IMR-90 (cell line): ENCODE measurements at regions not wholly inside any gene's neighbourhood (a gene's known extent, or its start where the extent isn't known, plus 50 kb on each side); places are given as distances from the start of the nearest gene placed in this dataset.

Source experiments
- ATAC-seq: fragments of 200-7000 bp; cut with Tn5 transposase; 2 replicates; pipeline ENCODE4 v1.9.1; 2020; ENCODE audit warnings: low read depth, mild to moderate bottlenecking, moderate library complexity
- BruUV-seq: library from RNA; stranded (reverse); fragments of 400-500 nt; replicated peaks from 2 replicates; lab custom pipeline; 2021; lab: Mats Ljungman, UMichigan
- CTCF ChIA-PET: fragments of 300-600 bp; formaldehyde crosslinking; extraction: SDS; loops from one replicate; lab custom pipeline; 2021; ENCODE audit warnings: antibody characterized with exemption; lab: Yijun Ruan, JAX
- POLR2A ChIA-PET: fragments of 300-600 bp; sonication (Branson Sonifier 250); formaldehyde crosslinking; loops from one replicate; lab custom pipeline; 2022; ENCODE audit warnings: antibody characterized with exemption; ENCODE audit not compliant: unreplicated experiment; lab: Charles Lee
- DNase-seq: peaks from one replicate; pipeline ENCODE4 v3.0.0; 2013
- H2AFZ ChIP-seq: replicated peaks from 2 replicates; pipeline ENCODE3; 2013; ENCODE audit warnings: low read length, mild to moderate bottlenecking; ENCODE audit not compliant: poor library complexity
- H2AK5ac ChIP-seq: 2 replicates; pipeline ENCODE4 v1.6.1; 2013; ENCODE audit warnings: low read depth, low read length, inconsistent platforms
- H2AK9ac ChIP-seq: replicated peaks from 2 replicates; pipeline ENCODE3; 2013; ENCODE audit warnings: mild to moderate bottlenecking, low read depth, low read length, moderate library complexity; ENCODE audit not compliant: poor library complexity
- H2BK120ac ChIP-seq: 2 replicates; pipeline ENCODE4 v1.6.1; 2013; ENCODE audit warnings: low read depth, low read length, inconsistent platforms
- H2BK15ac ChIP-seq: 3 replicates; pipeline ENCODE4 v1.6.1; 2013; ENCODE audit warnings: low read depth, low read length, inconsistent platforms
- H2BK20ac ChIP-seq: 2 replicates; pipeline ENCODE4 v1.6.1; 2013; ENCODE audit warnings: low read depth, mild to moderate bottlenecking, inconsistent platforms, low read length, moderate library complexity
- H2BK5ac ChIP-seq: 2 replicates; pipeline ENCODE4 v1.6.1; 2013; ENCODE audit warnings: mild to moderate bottlenecking, low read depth, low read length, inconsistent platforms; ENCODE audit not compliant: poor library complexity, severe bottlenecking
- H3K14ac ChIP-seq: replicated peaks from 2 replicates; pipeline ENCODE4 v1.6.1; 2013; ENCODE audit warnings: low read depth, low read length, inconsistent platforms
- H3K18ac ChIP-seq: 2 replicates; pipeline ENCODE4 v1.6.1; 2013; ENCODE audit warnings: low read depth, low read length, control low read depth
- H3K23ac ChIP-seq: 2 replicates; pipeline ENCODE4 v1.6.1; 2013; ENCODE audit warnings: low read depth, low read length, inconsistent platforms
- H3K27ac ChIP-seq: 2 replicates; pipeline ENCODE4 v1.5.1; 2013; ENCODE audit warnings: mild to moderate bottlenecking, control low read depth, low read length; ENCODE audit not compliant: insufficient read depth
- H3K27me3 ChIP-seq: 2 replicates; pipeline ENCODE4 v1.6.1; 2013; ENCODE audit warnings: low read length; ENCODE audit not compliant: control insufficient read depth, insufficient read depth
- H3K36me3 ChIP-seq: 2 replicates; pipeline ENCODE4 v1.6.1; 2013; ENCODE audit warnings: low read length, mixed read lengths; ENCODE audit not compliant: control insufficient read depth, insufficient read depth
- H3K4ac ChIP-seq: 2 replicates; pipeline ENCODE4 v1.6.1; 2013; ENCODE audit warnings: low read depth, low read length, inconsistent platforms
- H3K4me1 ChIP-seq: 2 replicates; pipeline ENCODE4 v1.6.1; 2013; ENCODE audit warnings: low read length, mixed read lengths; ENCODE audit not compliant: control insufficient read depth, insufficient read depth
- H3K4me2 ChIP-seq: 2 replicates; pipeline ENCODE4 v1.6.1; 2013; ENCODE audit warnings: low read depth, mild to moderate bottlenecking, control low read depth, low read length, moderate library complexity
- H3K4me3 ChIP-seq: 2 replicates; pipeline ENCODE4 v1.5.1; 2013; ENCODE audit warnings: low read depth, mild to moderate bottlenecking, control low read depth, low read length, moderate library complexity; ENCODE audit not compliant: insufficient read depth
- H3K56ac ChIP-seq: 2 replicates; pipeline ENCODE4 v1.6.1; 2013; ENCODE audit warnings: low read length, inconsistent platforms; ENCODE audit not compliant: insufficient read depth; ENCODE audit errors: extremely low read depth
- H3K79me1 ChIP-seq, 2 experiments: 2 replicates each; pipeline ENCODE4 v1.6.1; 2013; ENCODE audit warnings: low read length in 2 of 2, inconsistent platforms in 1 of 2, low read depth in 1 of 2
- H3K9ac ChIP-seq: 2 replicates; pipeline ENCODE4 v1.6.1; 2013; ENCODE audit warnings: low read depth, low read length, control low read depth
- H3K9me1 ChIP-seq: 2 replicates; pipeline ENCODE4 v1.6.1; 2013; ENCODE audit warnings: low read length, inconsistent platforms; ENCODE audit not compliant: insufficient read depth
- H3K9me3 ChIP-seq: 2 replicates; pipeline ENCODE4 v1.6.1; 2013; ENCODE audit warnings: low read length; ENCODE audit not compliant: control insufficient read depth, insufficient read depth
- H4K20me1 ChIP-seq: 2 replicates; pipeline ENCODE4 v1.6.1; 2013; ENCODE audit warnings: low read length, inconsistent platforms; ENCODE audit not compliant: insufficient read depth
- H4K5ac ChIP-seq: 2 replicates; pipeline ENCODE4 v1.6.1; 2013; ENCODE audit warnings: mild to moderate bottlenecking, low read depth, low read length, control low read depth
- H4K8ac ChIP-seq, 2 experiments: 2 replicates each; pipeline ENCODE4 v1.6.1; 2013; ENCODE audit warnings: low read depth in 2 of 2, low read length in 2 of 2, control low read depth in 1 of 2, inconsistent platforms in 1 of 2
- H4K91ac ChIP-seq: 2 replicates; pipeline ENCODE4 v1.6.1; 2013; ENCODE audit warnings: low read depth, low read length, inconsistent platforms; ENCODE audit not compliant: insufficient read depth
- BHLHE40 ChIP-seq: fragments of 150-350 bp; IDR thresholded peaks from 2 replicates; pipeline ENCODE4 v1.6.1; 2016; ENCODE audit warnings: mild to moderate bottlenecking, low read depth, low read length
- CEBPB ChIP-seq: IDR thresholded peaks from 2 replicates; pipeline ENCODE4 v1.6.1; 2012; ENCODE audit warnings: low read depth, low read length, improper control_type of control experiment
- CHD1 ChIP-seq: IDR thresholded peaks from 2 replicates; pipeline ENCODE4 v1.6.1; 2012; ENCODE audit warnings: low read depth, low read length, improper control_type of control experiment
- CTCF ChIP-seq: conservative IDR thresholded peaks from 2 replicates; pipeline ENCODE4 v1.5.1; 2012; ENCODE audit warnings: mild to moderate bottlenecking, low read depth, low read length, improper control_type of control experiment
- FOS ChIP-seq: fragments of 150-350 bp; IDR thresholded peaks from 2 replicates; pipeline ENCODE4 v1.6.1; 2016; ENCODE audit warnings: low read depth, low read length
- MAFK ChIP-seq: IDR thresholded peaks from 2 replicates; pipeline ENCODE4 v1.6.1; 2012; ENCODE audit warnings: low read depth, low read length, improper control_type of control experiment
- MAZ ChIP-seq: IDR thresholded peaks from 2 replicates; pipeline ENCODE4 v1.6.1; 2012; ENCODE audit warnings: low read depth, mild to moderate bottlenecking, low read length, improper control_type of control experiment, moderate library complexity, borderline replicate concordance
- MXI1 ChIP-seq: IDR thresholded peaks from 2 replicates; pipeline ENCODE4 v1.6.1; 2012; ENCODE audit warnings: low read depth, mild to moderate bottlenecking, low read length, moderate library complexity, borderline replicate concordance
- NFE2L2 ChIP-seq: fragments of 150-350 bp; IDR thresholded peaks from 2 replicates; pipeline ENCODE4 v1.6.1; 2016; ENCODE audit warnings: low read depth, mild to moderate bottlenecking, low read length
- POLR2A ChIP-seq: IDR thresholded peaks from 2 replicates; pipeline ENCODE4 v1.6.1; 2012; ENCODE audit warnings: mild to moderate bottlenecking, low read depth, low read length
- RAD21 ChIP-seq: IDR thresholded peaks from 2 replicates; pipeline ENCODE4 v1.6.1; 2012; ENCODE audit warnings: low read length, improper control_type of control experiment
- RCOR1 ChIP-seq: IDR thresholded peaks from 2 replicates; pipeline ENCODE4 v1.6.1; 2012; ENCODE audit warnings: mild to moderate bottlenecking, low read length, improper control_type of control experiment; ENCODE audit not compliant: insufficient replicate concordance
- RFX5 ChIP-seq: IDR thresholded peaks from 2 replicates; pipeline ENCODE4 v1.8.0; 2012; ENCODE audit warnings: low read depth, mild to moderate bottlenecking, low read length, moderate library complexity
- SMC3 ChIP-seq: fragments of 150-350 bp; IDR thresholded peaks from 2 replicates; pipeline ENCODE4 v1.6.1; 2016; ENCODE audit warnings: low read depth, mild to moderate bottlenecking, antibody characterized with exemption, low read length, moderate library complexity
- USF2 ChIP-seq: fragments of 150-350 bp; IDR thresholded peaks from 2 replicates; pipeline ENCODE4 v1.6.1; 2017; ENCODE audit warnings: mild to moderate bottlenecking, antibody characterized with exemption, low read length, low read depth
- WGBS, 2 experiments: methylation state at CpG; one replicate each; pipeline versions ENCODE4 v1.1.5 to v1.1.7; 2013; ENCODE audit warnings: missing lambda C conversion rate in 2 of 2; ENCODE audit not compliant: insufficient read length in 1 of 2; ENCODE audit errors: extremely low coverage in 2 of 2; 5-methylcytosine and 5-hydroxymethylcytosine counted together
- dilution Hi-C: fragments of 300-500 bp; cut with HindIII; formaldehyde crosslinking; loops from one replicate; pipeline ENCODE4 v1.14.3; 2018; ENCODE audit warnings: low sequenced_read_pairs; ENCODE audit not compliant: unreplicated experiment
- in situ Hi-C: fragments of 300-500 bp; cut with MboI; formaldehyde crosslinking; loops from 3 replicates; pipeline ENCODE4 v1.14.3; 2019; ENCODE audit warnings: low sequenced_read_pairs, inconsistent platforms, mixed read lengths
- intact Hi-C: fragments of 100-400 bp; cut with micrococcal nuclease; formaldehyde crosslinking; loops from 2 replicates; pipeline ENCODE4 v1.10.0; 2022
- TF ChIP-seq, protein P1 (sequence below): fragments of 150-350 bp; IDR thresholded peaks from 2 replicates; pipeline ENCODE4 v1.6.1; 2016; ENCODE audit warnings: low read depth, mild to moderate bottlenecking, low read length, moderate library complexity, borderline replicate concordance

DNA sequence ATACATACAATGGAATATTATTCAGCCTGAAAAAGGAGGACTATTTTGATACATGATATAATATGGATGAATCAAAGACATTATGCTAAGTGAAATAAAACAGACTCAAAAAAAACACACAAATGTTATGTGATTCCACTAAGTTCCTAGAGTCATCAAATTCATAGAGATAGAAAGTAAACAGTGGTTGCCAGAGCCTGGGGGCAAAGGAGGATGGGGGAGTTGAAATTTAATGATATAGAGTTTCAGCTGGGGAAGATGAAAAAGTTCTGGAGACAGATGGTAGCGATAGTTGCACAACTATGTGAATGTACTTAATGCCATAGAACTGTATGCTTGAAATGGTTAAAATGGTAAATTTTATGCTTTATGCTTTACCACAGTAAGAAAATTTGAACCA is 119.7 kb downstream of the METTL4 start:
- Histone ChIP-seq H3K27ac (no peak overlapping the region), H3K4me2 (no peak overlapping the region), H3K4me1 (no peaks in the 10 kb centered on the region), H3K36me3 (no peaks in the 10 kb centered on the region), H3K9ac (no peak overlapping the region), H2BK15ac (no peak overlapping the region), H4K20me1 (no peaks in the 10 kb centered on the region), H4K91ac (no peak overlapping the region), H2AFZ (no peak overlapping the region), H3K27me3 (no peaks in the 10 kb centered on the region), H4K5ac (no peak overlapping the region), H2BK20ac (no peak overlapping the region), H3K9me1 (no peaks in the 10 kb centered on the region), H3K56ac (no peak overlapping the region), H3K4ac (no peak overlapping the region), H3K18ac (no peak overlapping the region), H2BK120ac (no peak overlapping the region), H3K79me1 (no peaks in the 10 kb centered on the region), H3K23ac (no peak overlapping the region), H3K4me3 (no peak overlapping the region), H3K14ac (no peak overlapping the region), H4K8ac (no peak overlapping the region), H2AK9ac (no peak overlapping the region), H2BK5ac (no peak overlapping the region), H3K9me3 (no peaks in the 10 kb centered on the region), H2AK5ac (no peak overlapping the region)
- dilution Hi-C loops (no loop called here), in situ Hi-C loops (no loop called here), intact Hi-C loops (no loop called here)
- WGBS, 2 experiments: 83% methylated on average over 1 of the region's 1 CpG; no CpG with 5 or more reads in 1 of the 2 experiments
- BruUV-seq: no TSS peak
- no peak for DNase-seq
- POLR2A ChIA-PET: no interaction called here
- CTCF ChIA-PET: no interaction called here
- TF ChIP-seq BHLHE40 (no peak), MXI1 (no peak), CEBPB (no peak), CTCF (no peak), FOS (no peak), RFX5 (no peak), MAFK (no peak), USF2 (no peak), MAZ (no peak), NFE2L2 (no peak), RAD21 (no peak), RCOR1 (no peak), CHD1 (no peak), SMC3 (no peak), POLR2A (no peak)
- TF ChIP-seq, protein P1, sequence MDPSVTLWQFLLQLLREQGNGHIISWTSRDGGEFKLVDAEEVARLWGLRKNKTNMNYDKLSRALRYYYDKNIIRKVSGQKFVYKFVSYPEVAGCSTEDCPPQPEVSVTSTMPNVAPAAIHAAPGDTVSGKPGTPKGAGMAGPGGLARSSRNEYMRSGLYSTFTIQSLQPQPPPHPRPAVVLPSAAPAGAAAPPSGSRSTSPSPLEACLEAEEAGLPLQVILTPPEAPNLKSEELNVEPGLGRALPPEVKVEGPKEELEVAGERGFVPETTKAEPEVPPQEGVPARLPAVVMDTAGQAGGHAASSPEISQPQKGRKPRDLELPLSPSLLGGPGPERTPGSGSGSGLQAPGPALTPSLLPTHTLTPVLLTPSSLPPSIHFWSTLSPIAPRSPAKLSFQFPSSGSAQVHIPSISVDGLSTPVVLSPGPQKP: no peak
- no peak for ATAC-seq
